Large intestine (tissue), 3 donors: ENCODE measurements at regions not wholly inside any gene's neighbourhood (a gene's known extent, or its start where the extent isn't known, plus 50 kb on each side); places are given as distances from the start of the nearest gene placed in this dataset.
A peak's percentile ranks its signal among the peaks of the same experiment; 100 is the strongest.
"Not testable (repeated sequence)": the region's sequence is repeated elsewhere in the genome, so short reads cannot be mapped to it uniquely, and the experiment has no call there.

Experiments
- DNase-seq, 2 donors: peaks; one replicate each; pipeline versions ENCODE4 v3.0.0 to v3.0.0-alpha.2; 2013
- H3K27ac ChIP-seq: one replicate; pipeline ENCODE4 v1.5.1; 2013; ENCODE audit warnings: low read length
- H3K27me3 ChIP-seq: 2 replicates; pipeline ENCODE4 v1.6.1; 2013; ENCODE audit warnings: low read length; ENCODE audit not compliant: control insufficient read depth, insufficient read depth
- H3K36me3 ChIP-seq: 2 replicates; pipeline ENCODE4 v1.6.1; 2013; ENCODE audit warnings: low read length; ENCODE audit not compliant: control insufficient read depth, insufficient read depth
- H3K4me1 ChIP-seq: one replicate; pipeline ENCODE4 v1.6.1; 2013; ENCODE audit warnings: low read length; ENCODE audit not compliant: control insufficient read depth, insufficient read depth
- H3K4me3 ChIP-seq: one replicate; pipeline ENCODE4 v1.5.1; 2013; ENCODE audit warnings: low read length
- H3K9me3 ChIP-seq: one replicate; pipeline ENCODE4 v1.6.1; 2013; ENCODE audit warnings: mild to moderate bottlenecking, low read depth, low read length, moderate library complexity; ENCODE audit not compliant: control insufficient read depth
- WGBS: methylation state at CpG from one replicate; pipeline ENCODE4 v1.1.5; 2013; ENCODE audit warnings: low lambda C conversion rate; ENCODE audit not compliant: insufficient coverage; 5-methylcytosine and 5-hydroxymethylcytosine counted together

DNA sequence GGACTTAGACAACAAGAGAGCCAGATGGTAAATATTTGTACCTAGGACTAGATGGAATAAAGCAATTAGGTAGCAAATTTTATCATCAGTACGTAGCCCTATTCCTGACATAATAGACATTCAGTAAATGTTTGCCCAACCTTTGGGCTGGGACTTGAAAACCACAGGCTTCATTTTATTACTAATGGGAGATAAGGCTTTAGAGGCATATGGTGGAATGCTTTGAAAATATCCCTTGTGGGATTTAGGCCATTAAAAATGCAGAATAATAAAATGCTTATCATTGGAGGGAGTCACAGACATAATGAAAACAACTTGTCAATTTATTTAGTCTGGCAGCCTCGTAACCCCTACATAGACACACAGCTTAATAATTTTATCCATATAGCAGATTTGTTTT is 296.1 kb upstream of the SPAG17 start:
- Histone ChIP-seq H3K4me3 (no peak overlapping the region), H3K27ac (no peak overlapping the region), H3K9me3 (no peaks in the 10 kb centered on the region), H3K27me3 (no peaks in the 10 kb centered on the region), H3K4me1 (no peaks in the 10 kb centered on the region), H3K36me3 (no peaks in the 10 kb centered on the region)
- peak in 1 of 2 donors; percentile 40 for DNase-seq
- no CpG with 5 or more reads among the region's 2 CpGs for WGBS

DNA sequence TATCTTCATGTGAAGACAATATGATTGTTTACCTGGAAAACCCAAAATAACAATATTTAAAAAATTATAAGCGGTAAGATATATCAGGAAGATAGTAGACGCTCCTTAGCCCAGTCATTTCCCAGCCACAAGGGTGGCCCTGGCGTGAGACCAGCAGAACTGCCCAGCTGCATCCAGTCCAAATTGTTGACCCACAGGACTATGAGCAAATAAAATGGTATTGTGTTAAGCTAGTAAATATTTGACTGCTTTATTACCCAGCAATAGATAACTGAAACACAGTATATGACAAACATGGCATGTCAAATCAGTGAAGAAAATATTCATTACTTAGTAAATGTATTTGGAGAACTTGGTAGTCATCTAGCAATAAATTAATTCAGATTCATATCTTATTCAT is 294.3 kb upstream of the SPAG17 start:
- H3K4me1 ChIP-seq: no peaks in the 10 kb centered on the region
- no peak overlapping the region for H3K4me3 ChIP-seq
- no peaks in the 10 kb centered on the region for H3K27me3 ChIP-seq
- no peak overlapping the region for H3K27ac ChIP-seq
- peak; percentile 29 to 63 for DNase-seq
- H3K9me3 ChIP-seq: no peaks in the 10 kb centered on the region
- no peaks in the 10 kb centered on the region for H3K36me3 ChIP-seq
- 25% methylated on average over 2 of the region's 3 CpGs for WGBS

DNA sequence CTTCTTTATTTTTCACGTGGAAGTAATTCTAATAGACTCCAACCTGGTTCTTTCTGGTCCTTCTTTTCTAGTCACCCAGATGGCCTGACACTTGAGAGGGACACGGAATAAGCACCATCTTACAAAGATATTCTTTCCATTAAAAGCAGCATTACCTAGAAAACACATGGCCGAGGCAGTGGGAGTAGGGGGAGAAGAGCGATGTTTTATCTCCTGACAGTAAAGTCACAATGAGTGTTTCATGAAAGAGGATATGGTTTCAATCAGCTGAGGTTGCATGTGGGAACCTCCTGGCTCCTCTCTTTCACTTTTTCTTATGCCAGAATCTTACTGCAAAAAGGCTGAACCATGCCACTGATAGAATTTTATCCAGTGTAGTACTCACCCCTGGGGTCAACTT is 288.8 kb upstream of the SPAG17 start:
- H3K27me3 ChIP-seq: no peaks in the 10 kb centered on the region
- no peaks in the 10 kb centered on the region for H3K4me1 ChIP-seq
- no peak overlapping the region for H3K4me3 ChIP-seq
- 80% methylated on average over 3 of the region's 4 CpGs for WGBS
- H3K27ac ChIP-seq: no peak overlapping the region
- DNase-seq: no peak
- H3K9me3 ChIP-seq: no peaks in the 10 kb centered on the region
- no peaks in the 10 kb centered on the region for H3K36me3 ChIP-seq

DNA sequence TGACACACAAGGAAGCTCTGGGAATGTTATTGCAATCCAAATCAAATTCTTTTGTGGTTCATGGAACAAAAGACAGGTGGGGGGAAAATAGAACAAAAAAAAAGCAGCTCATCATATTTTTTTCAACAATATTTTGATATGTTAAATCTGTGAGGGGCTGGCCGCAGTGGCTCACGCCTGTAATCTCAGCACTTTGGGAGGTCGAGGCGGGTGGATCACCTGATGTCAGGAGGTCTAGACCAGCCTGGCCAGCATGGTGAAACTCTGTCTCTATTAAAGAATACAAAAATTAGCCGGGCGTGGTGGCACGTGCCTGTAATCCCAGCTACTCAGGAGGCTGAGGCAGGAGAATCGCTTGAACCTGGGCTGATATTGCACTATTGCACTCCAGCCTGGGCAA is 279.4 kb upstream of the SPAG17 start:
- 100% methylated on average over 1 of the region's 8 CpGs for WGBS
- DNase-seq: not testable (repeated sequence)

DNA sequence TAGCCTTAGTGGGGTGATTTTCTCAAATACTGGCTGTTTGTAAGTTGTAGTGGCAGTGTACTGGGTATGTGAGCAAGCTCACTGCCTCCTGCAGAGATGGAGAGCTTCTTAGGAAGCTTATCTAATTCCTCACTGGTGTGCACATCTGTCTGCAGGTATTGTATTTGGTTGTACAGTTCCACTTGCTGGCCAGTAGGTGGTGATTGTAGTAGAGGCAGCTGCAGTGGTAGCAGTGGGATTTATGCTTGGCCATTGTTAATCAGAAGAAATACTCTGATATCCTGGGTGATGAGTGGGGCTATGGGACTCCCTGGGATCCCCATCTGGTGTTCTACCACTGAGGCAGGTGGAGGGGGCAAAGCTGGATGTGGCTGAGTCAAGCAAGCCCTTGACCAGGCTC is 276.1 kb upstream of the SPAG17 start:
- Histone ChIP-seq H3K4me1 (no peaks in the 10 kb centered on the region), H3K27me3 (no peaks in the 10 kb centered on the region), H3K4me3 (no peak overlapping the region), H3K9me3 (no peaks in the 10 kb centered on the region), H3K36me3 (no peaks in the 10 kb centered on the region), H3K27ac (no peak overlapping the region)
- no peak for DNase-seq

More for the DNA sequence above, 279.4 kb upstream of the SPAG17 start:
- not testable (repeated sequence) for H3K9me3 ChIP-seq, H3K27me3 ChIP-seq, H3K4me3 ChIP-seq, H3K4me1 ChIP-seq, H3K27ac ChIP-seq, H3K36me3 ChIP-seq

DNA sequence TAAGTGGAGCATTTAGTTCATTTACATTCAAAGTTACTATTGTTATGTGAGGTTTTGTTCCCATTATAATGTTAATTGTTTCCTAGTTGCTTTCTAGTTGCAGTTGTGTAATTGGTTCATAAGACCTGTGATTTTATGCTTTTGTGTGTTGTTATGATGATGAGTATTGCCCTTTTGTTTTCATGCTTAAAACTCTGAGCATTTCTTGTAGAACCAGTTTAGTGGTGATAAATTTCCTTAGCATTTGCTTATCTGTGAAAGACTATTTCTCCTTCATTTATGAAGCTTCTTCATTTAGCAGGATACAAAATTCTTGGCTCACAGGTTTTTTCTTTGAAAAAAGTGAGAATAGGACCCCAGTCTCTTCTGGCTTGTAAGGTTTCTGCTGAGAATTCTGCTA is 274.8 kb upstream of the SPAG17 start:
- no peaks in the 10 kb centered on the region for H3K36me3 ChIP-seq
- DNase-seq: no peak
- no peak overlapping the region for H3K4me3 ChIP-seq
- no peaks in the 10 kb centered on the region for H3K27me3 ChIP-seq
- H3K4me1 ChIP-seq: no peaks in the 10 kb centered on the region
- H3K27ac ChIP-seq: no peak overlapping the region
- H3K9me3 ChIP-seq: no peaks in the 10 kb centered on the region

DNA sequence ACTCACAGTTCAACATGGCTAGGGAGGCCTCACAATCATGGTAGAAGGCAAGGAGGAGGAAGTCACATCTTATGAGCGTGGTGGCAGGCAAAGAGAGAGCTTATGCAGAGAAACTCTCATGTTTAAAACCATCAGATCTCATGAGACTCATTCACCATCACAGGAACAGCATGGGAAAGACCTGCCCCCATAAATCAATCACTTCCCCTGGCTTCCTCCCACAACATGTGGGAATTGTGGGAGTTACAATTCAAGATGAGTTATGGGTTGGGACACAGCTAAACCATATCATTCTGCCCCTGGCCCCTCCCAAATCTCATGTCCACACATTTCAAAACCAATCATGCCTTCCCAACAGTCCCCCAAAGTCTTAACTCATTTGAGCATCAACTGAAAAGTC is 268.8 kb upstream of the SPAG17 start:
- WGBS: no CpG with 5 or more reads among the region's 1 CpG
- not testable (repeated sequence) for DNase-seq, H3K9me3 ChIP-seq, H3K27me3 ChIP-seq, H3K27ac ChIP-seq, H3K36me3 ChIP-seq, H3K4me1 ChIP-seq, H3K4me3 ChIP-seq

DNA sequence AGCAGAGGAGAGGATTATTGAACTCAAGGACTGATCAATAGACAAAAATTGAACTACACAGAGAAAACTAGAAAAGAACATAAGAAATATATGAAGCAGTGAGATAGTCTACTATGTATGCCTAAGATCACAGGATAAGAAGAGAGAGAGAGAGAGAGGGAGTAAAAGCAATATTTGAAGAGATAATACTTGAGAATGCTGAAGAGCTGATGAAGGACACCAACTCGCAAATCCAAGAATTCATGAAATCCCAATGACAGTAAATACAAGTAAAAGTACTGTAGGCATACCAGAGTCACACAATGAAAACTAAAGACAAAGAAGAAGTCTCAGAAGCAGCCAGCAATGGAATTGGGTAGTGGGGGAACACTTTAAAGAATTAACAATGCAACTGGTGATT is 260.1 kb upstream of the SPAG17 start:
- no peaks in the 10 kb centered on the region for H3K36me3 ChIP-seq
- H3K27me3 ChIP-seq: no peaks in the 10 kb centered on the region
- H3K27ac ChIP-seq: no peak overlapping the region
- WGBS: no CpG with 5 or more reads among the region's 1 CpG
- DNase-seq: no peak
- H3K4me1 ChIP-seq: no peaks in the 10 kb centered on the region
- peaks cover 8% of the 10 kb centered on the region for H3K9me3 ChIP-seq
- no peak overlapping the region for H3K4me3 ChIP-seq

DNA sequence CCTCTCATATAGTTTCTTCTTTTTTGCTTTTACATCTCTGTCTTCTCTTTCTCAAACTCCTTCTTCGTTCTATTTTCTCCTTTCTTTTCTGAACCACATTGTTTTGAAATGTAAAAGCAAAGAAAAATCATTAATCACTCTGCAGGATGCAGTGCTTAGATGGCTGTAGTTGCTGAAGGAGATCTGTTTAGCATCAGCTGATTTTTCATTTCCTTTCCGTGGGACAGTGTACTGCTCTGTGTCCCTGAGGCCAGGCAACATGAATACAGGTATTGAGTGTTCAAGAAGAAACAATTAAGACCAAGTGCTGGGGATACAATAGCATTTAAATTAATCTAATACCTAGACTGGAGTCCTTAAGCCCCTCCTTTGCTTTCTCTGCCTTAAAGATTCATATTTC is 257.2 kb upstream of the SPAG17 start:
- 58% methylated on average over 1 of the region's 2 CpGs for WGBS
- H3K27me3 ChIP-seq: no peaks in the 10 kb centered on the region

DNA sequence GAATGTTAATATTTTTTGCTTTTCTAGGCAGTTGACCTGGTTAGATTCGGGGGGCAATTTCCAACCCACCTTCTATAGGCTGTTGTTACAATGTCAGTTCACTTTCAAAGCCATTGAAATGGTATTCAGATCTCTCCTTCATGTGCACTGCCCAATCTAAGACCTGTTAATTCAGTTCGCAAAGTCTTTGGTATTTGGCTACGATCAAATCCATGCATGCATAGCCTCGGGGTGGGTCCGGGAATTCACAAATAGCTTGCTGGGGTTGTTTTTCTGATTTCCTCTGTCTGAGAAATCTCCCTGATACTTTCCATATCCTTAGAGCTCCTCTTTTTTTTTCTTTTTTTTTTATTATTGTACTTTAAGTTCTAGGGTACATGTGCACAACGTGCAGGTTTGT is 252.6 kb upstream of the SPAG17 start:
- Histone ChIP-seq H3K36me3 (no peaks in the 10 kb centered on the region), H3K4me1 (no peaks in the 10 kb centered on the region), H3K9me3 (no peaks in the 10 kb centered on the region), H3K27ac (no peak overlapping the region), H3K4me3 (no peak overlapping the region), H3K27me3 (no peaks in the 10 kb centered on the region)
- 93% methylated on average over 3 of the region's 6 CpGs for WGBS
- no peak for DNase-seq

More for the DNA sequence above, 257.2 kb upstream of the SPAG17 start:
- no peak overlapping the region for H3K27ac ChIP-seq
- H3K4me3 ChIP-seq: no peak overlapping the region
- DNase-seq: no peak
- H3K4me1 ChIP-seq: no peaks in the 10 kb centered on the region
- H3K9me3 ChIP-seq: no peaks in the 10 kb centered on the region
- H3K36me3 ChIP-seq: no peaks in the 10 kb centered on the region

DNA sequence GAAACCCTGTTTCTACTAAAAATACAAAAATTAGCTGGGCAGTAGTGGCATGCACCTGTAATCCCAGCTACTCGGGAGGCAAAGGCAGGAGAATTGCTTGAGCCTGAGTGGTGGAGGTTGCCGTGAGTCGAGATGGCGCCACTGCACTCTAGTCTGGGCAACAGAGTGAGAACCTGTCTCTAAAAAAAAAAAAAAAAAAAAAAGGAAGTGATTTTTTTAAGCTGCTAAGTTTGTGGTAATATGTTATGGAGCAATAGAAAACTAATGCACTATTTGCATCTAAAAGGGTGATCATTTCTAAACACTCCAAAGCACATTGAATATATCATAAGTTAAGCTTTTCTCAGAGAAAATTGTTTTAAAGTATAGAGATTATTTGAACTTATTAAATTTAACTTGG is 244.8 kb upstream of the SPAG17 start:
- no peak overlapping the region for H3K27ac ChIP-seq
- WGBS: 80% methylated on average over 1 of the region's 4 CpGs
- no peaks in the 10 kb centered on the region for H3K4me1 ChIP-seq
- H3K4me3 ChIP-seq: no peak overlapping the region
- no peaks in the 10 kb centered on the region for H3K36me3 ChIP-seq
- no peak for DNase-seq
- H3K27me3 ChIP-seq: no peaks in the 10 kb centered on the region
- no peaks in the 10 kb centered on the region for H3K9me3 ChIP-seq
